Neural cell (in vitro differentiated cells): ENCODE measurements at regions not wholly inside any gene's neighbourhood (a gene's known extent, or its start where the extent isn't known, plus 50 kb on each side); places are given as distances from the start of the nearest gene placed in this dataset.

Source experiments
- H2AFZ ChIP-seq: fragments of 200-600, 300-800 bp; sonication (generic), shearing (Covaris generic); 2 replicates; pipeline ENCODE4 v1.6.0; 2014; ENCODE audit warnings: low read depth, mild to moderate bottlenecking, antibody characterized with exemption, low read length, moderate library complexity
- H3F3A ChIP-seq: fragments of 200-600 bp; shearing (Covaris generic); 2 replicates; pipeline ENCODE4 v1.6.1; 2016; ENCODE audit warnings: mild to moderate bottlenecking, moderate library complexity, mixed read lengths, antibody characterized with exemption, low read length; ENCODE audit not compliant: insufficient read depth, poor library complexity, severe bottlenecking
- H3K27ac ChIP-seq: fragments of 200-600, 300-800 bp; sonication (generic), shearing (Covaris generic); 2 replicates; pipeline ENCODE4 v1.5.1; 2014; ENCODE audit warnings: mild to moderate bottlenecking, low read length, moderate library complexity
- H3K27me3 ChIP-seq: fragments of 300-800, 200-600 bp; sonication (generic), shearing (Covaris generic); 2 replicates; pipeline ENCODE4 v1.6.0; 2014; ENCODE audit warnings: mild to moderate bottlenecking, low read depth, low read length, moderate library complexity; ENCODE audit not compliant: insufficient read depth
- H3K36me3 ChIP-seq: fragments of 300-800, 200-600 bp; sonication (generic), shearing (Covaris generic); 2 replicates; pipeline ENCODE4 v1.5.1; 2014; ENCODE audit warnings: mild to moderate bottlenecking, antibody characterized with exemption, low read length, moderate library complexity; ENCODE audit not compliant: insufficient read depth
- H3K4me2 ChIP-seq: fragments of 300-800, 200-600 bp; sonication (generic), shearing (Covaris generic); 2 replicates; pipeline ENCODE4 v1.6.0; 2014; ENCODE audit warnings: mild to moderate bottlenecking, low read length
- H3K4me3 ChIP-seq: fragments of 300-800, 200-600 bp; sonication (generic), shearing (Covaris generic); 2 replicates; pipeline ENCODE4 v1.5.1; 2014; ENCODE audit warnings: mild to moderate bottlenecking, low read length, moderate library complexity
- H3K79me2 ChIP-seq: fragments of 200-600 bp; shearing (Covaris generic); replicated peaks from 2 replicates; pipeline ENCODE4 v1.6.0; 2014; ENCODE audit warnings: mild to moderate bottlenecking, low read length, moderate library complexity; ENCODE audit not compliant: insufficient read depth
- H3K9ac ChIP-seq: fragments of 300-800, 200-600 bp; sonication (generic), shearing (Covaris generic); 2 replicates; pipeline ENCODE4 v1.6.1; 2016; ENCODE audit warnings: mild to moderate bottlenecking, low read length, mixed read lengths
- H3K9me2 ChIP-seq: fragments of 200-600 bp; shearing (Covaris generic); 2 replicates; pipeline ENCODE4 v1.6.1; 2016; ENCODE audit warnings: mild to moderate bottlenecking, low read length, mixed read lengths; ENCODE audit not compliant: insufficient read depth
- H3K9me3 ChIP-seq: fragments of 200-600, 300-800 bp; sonication (generic), shearing (Covaris generic); 2 replicates; pipeline ENCODE4 v1.6.1; 2016; ENCODE audit warnings: mild to moderate bottlenecking, mixed run types, low read length, moderate library complexity, mixed read lengths
- H4K20me1 ChIP-seq: fragments of 200-600 bp; shearing (Covaris generic); 2 replicates; pipeline ENCODE4 v1.6.1; 2016; ENCODE audit warnings: mild to moderate bottlenecking, mixed run types; ENCODE audit not compliant: insufficient read depth
- CTCF ChIP-seq: fragments of 450-650 bp; IDR thresholded peaks from 2 replicates; pipeline ENCODE4 v1.5.1; 2014; ENCODE audit warnings: antibody characterized with exemption, mild to moderate bottlenecking, moderate library complexity; ENCODE audit not compliant: poor library complexity, severe bottlenecking
- EP300 ChIP-seq: fragments of 450-650 bp; conservative IDR thresholded peaks from 2 replicates; pipeline ENCODE4 v1.6.1; 2014; ENCODE audit warnings: antibody characterized with exemption, mild to moderate bottlenecking, moderate library complexity; ENCODE audit not compliant: poor library complexity, severe bottlenecking
- EZH2 ChIP-seq: fragments of 200-600, 300-800 bp; shearing (Covaris generic), sonication (generic); IDR thresholded peaks from 2 replicates; pipeline ENCODE4 v1.6.1; 2014; ENCODE audit warnings: antibody characterized with exemption, low read length, borderline replicate concordance, mild to moderate bottlenecking; ENCODE audit not compliant: insufficient read depth, poor library complexity, severe bottlenecking
- MXI1 ChIP-seq: fragments of 450-650 bp; conservative IDR thresholded peaks from 2 replicates; pipeline ENCODE4 v1.6.1; 2014; ENCODE audit warnings: antibody characterized with exemption, mild to moderate bottlenecking; ENCODE audit not compliant: poor library complexity, severe bottlenecking
- POLR2AphosphoS5 ChIP-seq: IDR thresholded peaks from 2 replicates; pipeline ENCODE4 v1.6.1; 2012
- RAD21 ChIP-seq: fragments of 450-650 bp; conservative IDR thresholded peaks from 2 replicates; pipeline ENCODE4 v1.6.1; 2014; ENCODE audit warnings: antibody characterized with exemption, mild to moderate bottlenecking, moderate library complexity
- REST ChIP-seq: IDR thresholded peaks from 2 replicates; pipeline ENCODE4 v1.6.1; 2012; ENCODE audit warnings: borderline replicate concordance
- SMC3 ChIP-seq: fragments of 450-650 bp; conservative IDR thresholded peaks from 2 replicates; pipeline ENCODE4 v1.6.1; 2014; ENCODE audit warnings: antibody characterized with exemption, mild to moderate bottlenecking, moderate library complexity; ENCODE audit not compliant: poor library complexity
- TAF1 ChIP-seq: IDR thresholded peaks from 2 replicates; pipeline ENCODE4 v1.6.1; 2012; ENCODE audit warnings: low read depth

- H3K4me2 ChIP-seq: no peak overlapping the region
- no peaks in the 10 kb centered on the region for H4K20me1 ChIP-seq
- no peaks in the 10 kb centered on the region for H3K27me3 ChIP-seq
- H3K79me2 ChIP-seq: no peaks in the 10 kb centered on the region
- no peak overlapping the region for H3K4me3 ChIP-seq
- no peak overlapping the region for H3K9ac ChIP-seq
- H2AFZ ChIP-seq: no peak overlapping the region
- TF ChIP-seq REST: no peak
- TF ChIP-seq RAD21: no peak
- no peak for TF ChIP-seq EZH2
- no peak for TF ChIP-seq SMC3
- no peak for TF ChIP-seq POLR2AphosphoS5
- no peaks in the 10 kb centered on the region for H3K9me2 ChIP-seq
- H3F3A ChIP-seq: no peaks in the 10 kb centered on the region
- H3K9me3 ChIP-seq: no peaks in the 10 kb centered on the region
- no peak overlapping the region for H3K27ac ChIP-seq
- no peaks in the 10 kb centered on the region for H3K36me3 ChIP-seq
These were observed 77.7 kb upstream of the DBX2 start for GRCh38 chr12:45128637-45129036.

GRCh38 chr12:45130881-45131281 lies 80.0 kb upstream of the DBX2 start:
- no peaks in the 10 kb centered on the region for H3F3A ChIP-seq
- no peaks in the 10 kb centered on the region for H4K20me1 ChIP-seq
- no peaks in the 10 kb centered on the region for H3K27me3 ChIP-seq
- H3K36me3 ChIP-seq: no peaks in the 10 kb centered on the region
- H2AFZ ChIP-seq: no peak overlapping the region
- no peak overlapping the region for H3K4me2 ChIP-seq
- H3K4me3 ChIP-seq: no peak overlapping the region
- no peak overlapping the region for H3K27ac ChIP-seq
- no peaks in the 10 kb centered on the region for H3K9me3 ChIP-seq
- no peaks in the 10 kb centered on the region for H3K79me2 ChIP-seq
- H3K9ac ChIP-seq: no peak overlapping the region
- no peaks in the 10 kb centered on the region for H3K9me2 ChIP-seq
- TF ChIP-seq CTCF (peak; percentile 85), RAD21 (peak; percentile 89), TAF1 (no peak), SMC3 (peak; percentile 81), MXI1 (no peak), EZH2 (no peak)

GRCh38 chr12:45131506-45131905 lies 80.6 kb upstream of the DBX2 start:
- Histone ChIP-seq H3K27ac (no peak overlapping the region), H4K20me1 (no peaks in the 10 kb centered on the region), H3K79me2 (no peaks in the 10 kb centered on the region), H2AFZ (no peak overlapping the region), H3K4me2 (no peak overlapping the region), H3K9me3 (no peaks in the 10 kb centered on the region), H3K36me3 (no peaks in the 10 kb centered on the region), H3K9me2 (no peaks in the 10 kb centered on the region), H3F3A (no peaks in the 10 kb centered on the region), H3K9ac (no peak overlapping the region), H3K4me3 (no peak overlapping the region), H3K27me3 (no peaks in the 10 kb centered on the region)
- TF ChIP-seq CTCF (no peak), TAF1 (no peak), EP300 (no peak), REST (no peak), SMC3 (no peak), RAD21 (no peak), POLR2AphosphoS5 (no peak), EZH2 (no peak), MXI1 (no peak)
